Left forelimb (tissue), 1 donor: ENCODE measurements at regions not wholly inside any gene's neighbourhood (a gene's known extent, or its start where the extent isn't known, plus 50 kb on each side); places are given as distances from the start of the nearest gene placed in this dataset.
"Not testable (repeated sequence)": the region's sequence is repeated elsewhere in the genome, so short reads cannot be mapped to it uniquely, and the experiment has no call there.

ENCODE experiments used
- DNase-seq: peaks from one replicate; pipeline ENCODE4 v3.0.0-alpha.2; 2018; ENCODE audit warnings: low spot score

GRCh38 chr1:146282807-146283526, 54.1 kb upstream of the NOTCH2NLA start:
- not testable (repeated sequence) for DNase-seq

- not testable (repeated sequence) for DNase-seq
These were observed 52.7 kb upstream of the NOTCH2NLA start for GRCh38 chr1:146281522-146281921.

- DNase-seq: not testable (repeated sequence)
These were observed 49.9 kb upstream of the NOTCH2NLA start for GRCh38 chr1:146278758-146279157.
